ENCODE measurements at regions not wholly inside any gene's neighbourhood (a gene's known extent, or its start where the extent isn't known, plus 50 kb on each side); places are given as distances from the start of the nearest gene placed in this dataset.

GRCh38 chr14:104505085-104506074, 74.2 kb upstream of the C14orf180 start:
- DNase-seq = no peak

GRCh38 chr14:104506461-104507253, 72.9 kb upstream of the C14orf180 start:
- no peak for DNase-seq

- no peak for DNase-seq
These were observed 72.1 kb upstream of the C14orf180 start for GRCh38 chr14:104507443-104507842.

- DNase-seq = no peak
These were observed 69.9 kb upstream of the C14orf180 start for GRCh38 chr14:104509673-104510072.

GRCh38 chr14:104510216-104510615, 69.3 kb upstream of the C14orf180 start:
- no peak for DNase-seq

GRCh38 chr14:104510794-104511611, 68.6 kb upstream of the C14orf180 start:
- no peak for DNase-seq

- DNase-seq = no peak
These were observed 67.5 kb upstream of the C14orf180 start for GRCh38 chr14:104512061-104512460.

GRCh38 chr14:104512771-104513640, 66.6 kb upstream of the C14orf180 start:
- no peak for DNase-seq

- DNase-seq = no peak
These were observed 65.9 kb upstream of the C14orf180 start for GRCh38 chr14:104513641-104514046.

GRCh38 chr14:104514156-104514848, 65.3 kb upstream of the C14orf180 start:
- no peak for DNase-seq

- no peak for DNase-seq
These were observed 64.3 kb upstream of the C14orf180 start for GRCh38 chr14:104515059-104515810.

GRCh38 chr14:104515811-104516780, 63.5 kb upstream of the C14orf180 start:
- DNase-seq = no peak

- no peak for DNase-seq
These were observed 62.7 kb upstream of the C14orf180 start for GRCh38 chr14:104516906-104517305.

GRCh38 chr14:104517426-104517825, 62.1 kb upstream of the C14orf180 start:
- DNase-seq = no peak

- no peak for DNase-seq
These were observed 61.7 kb upstream of the C14orf180 start for GRCh38 chr14:104517867-104518266.

- no peak for DNase-seq
These were observed 60.8 kb upstream of the C14orf180 start for GRCh38 chr14:104518659-104519350.

- no peak for DNase-seq
These were observed 59.8 kb upstream of the C14orf180 start for GRCh38 chr14:104519721-104520120.

- DNase-seq = no peak
These were observed 58.7 kb upstream of the C14orf180 start for GRCh38 chr14:104520620-104521410.

Measured in KG1 (cell line).